Central memory CD8-positive, alpha-beta T cell (primary cell): ENCODE measurements at regions not wholly inside any gene's neighbourhood (a gene's known extent, or its start where the extent isn't known, plus 50 kb on each side); places are given as distances from the start of the nearest gene placed in this dataset.
"Not testable (repeated sequence)": the region's sequence is repeated elsewhere in the genome, so short reads cannot be mapped to it uniquely, and the experiment has no call there.

Source experiments
- ATAC-seq: fragments of 150-1000 bp; cut with Tn5 transposase; replicated peaks from 2 replicates; pipeline ENCODE4 v1.10.0; 2022; ENCODE audit warnings: mild to moderate bottlenecking, moderate FRiP score, moderate number of reproducible peaks; ENCODE audit not compliant: poor library complexity, severe bottlenecking; ENCODE audit errors: extremely low read depth
- DNase-seq, 2 donors: peaks; one replicate each; pipeline ENCODE4 v3.0.0; 2021; ENCODE audit warnings: low spot score in 2 of 2
- H3K27ac Mint-ChIP-seq: one replicate; pipeline ENCODE4 v1.8.0; 2022; ENCODE audit warnings: low read depth, mild to moderate bottlenecking, moderate library complexity, mixed read lengths
- H3K27me3 Mint-ChIP-seq: one replicate; pipeline ENCODE4 v1.8.0; 2022; ENCODE audit warnings: mixed read lengths
- H3K36me3 Mint-ChIP-seq: one replicate; pipeline ENCODE4 v1.8.0; 2022; ENCODE audit warnings: mild to moderate bottlenecking, moderate library complexity, mixed read lengths; ENCODE audit not compliant: insufficient read depth
- H3K4me1 Mint-ChIP-seq: one replicate; pipeline ENCODE4 v1.8.0; 2022; ENCODE audit warnings: mixed read lengths
- H3K4me3 Mint-ChIP-seq: one replicate; pipeline ENCODE4 v1.8.0; 2022; ENCODE audit warnings: mild to moderate bottlenecking, moderate library complexity, mixed read lengths
- H3K9me3 Mint-ChIP-seq: one replicate; pipeline ENCODE4 v1.8.0; 2022; ENCODE audit warnings: mixed read lengths

DNA sequence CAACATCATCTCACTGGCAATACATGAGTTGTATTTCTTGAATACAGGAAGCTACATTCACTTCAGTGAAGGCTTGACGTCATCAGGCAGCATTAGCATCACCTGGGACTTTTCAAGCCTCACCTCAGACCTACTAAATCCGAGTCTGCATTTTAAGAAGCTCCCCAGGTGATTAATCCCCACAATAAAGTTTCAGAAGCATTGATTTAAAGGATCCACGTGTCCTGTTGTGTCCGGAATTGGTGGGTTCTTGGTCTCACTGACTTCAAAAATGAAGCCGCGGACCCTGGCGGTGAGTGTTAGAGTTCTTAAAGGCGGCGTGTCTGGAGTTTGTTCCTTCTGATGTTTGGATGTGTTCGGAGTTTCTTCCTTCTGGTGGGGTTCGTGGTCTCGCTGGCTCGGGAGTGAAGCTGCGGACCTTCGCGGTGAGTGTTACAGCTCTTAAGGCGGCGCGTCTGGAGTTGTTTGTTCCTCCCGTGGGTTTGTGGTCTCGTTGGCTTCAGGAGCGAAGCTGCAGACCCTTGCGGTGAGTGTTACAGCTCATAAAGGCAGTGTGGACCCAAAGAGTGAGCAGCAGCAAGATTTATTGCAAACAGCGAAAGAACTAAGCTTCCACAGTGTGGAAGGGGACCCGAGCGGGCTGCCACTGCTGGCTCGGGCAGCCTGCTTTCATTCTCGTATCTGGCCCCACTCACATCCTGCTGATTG is 121.3 kb upstream of the ANKH start:
- peaks cover 11% of the 10 kb centered on the region for H3K4me1 Mint-ChIP-seq
- not testable (repeated sequence) for H3K9me3 Mint-ChIP-seq, H3K27me3 Mint-ChIP-seq
- peak overlapping the region; percentile 93 for H3K4me3 Mint-ChIP-seq
- DNase-seq (peak; percentile 23 to 67), ATAC-seq (peak; percentile 100)
- H3K36me3 Mint-ChIP-seq: peaks cover 10% of the 10 kb centered on the region
- H3K27ac Mint-ChIP-seq: peak overlapping the region; percentile 94

GRCh38 chr5:14988223-14988622 is 116.6 kb upstream of the ANKH start:
- H3K4me1 Mint-ChIP-seq: peaks cover 24% of the 10 kb centered on the region
- no peak for DNase-seq
- H3K36me3 Mint-ChIP-seq: peaks cover 6% of the 10 kb centered on the region
- no peaks in the 10 kb centered on the region for H3K27me3 Mint-ChIP-seq
- no peaks in the 10 kb centered on the region for H3K9me3 Mint-ChIP-seq
- ATAC-seq: no peak
- H3K4me3 Mint-ChIP-seq: no peak overlapping the region
- H3K27ac Mint-ChIP-seq: no peak overlapping the region

DNA sequence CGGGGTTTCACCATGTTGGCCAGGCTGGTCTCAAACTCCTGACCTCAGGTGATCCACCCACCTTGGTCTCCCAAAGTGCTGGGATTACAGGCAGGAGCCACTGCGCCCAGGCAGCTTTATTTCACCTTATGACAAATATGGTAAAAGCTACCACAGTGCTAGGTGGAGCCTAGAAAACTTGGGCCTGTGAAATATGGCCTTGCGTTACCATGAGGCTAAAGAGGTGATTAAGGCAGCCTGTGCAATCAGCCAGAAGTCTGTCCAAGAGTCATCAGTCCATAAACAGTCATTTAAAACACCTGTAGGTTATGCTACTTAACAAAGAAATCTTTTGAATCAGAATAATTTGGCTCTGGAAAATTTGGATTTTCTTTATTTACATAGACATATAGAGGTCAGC is 114.8 kb upstream of the ANKH start:
- ATAC-seq (no peak), DNase-seq (no peak)
- Mint-ChIP-seq H3K4me1 (peaks cover 17% of the 10 kb centered on the region), H3K27me3 (no peaks in the 10 kb centered on the region), H3K27ac (no peak overlapping the region), H3K9me3 (no peaks in the 10 kb centered on the region), H3K4me3 (no peak overlapping the region), H3K36me3 (no peaks in the 10 kb centered on the region)

- DNase-seq (no peak), ATAC-seq (peak; percentile 72)
- H3K36me3 Mint-ChIP-seq: no peaks in the 10 kb centered on the region
- no peaks in the 10 kb centered on the region for H3K9me3 Mint-ChIP-seq
- no peaks in the 10 kb centered on the region for H3K27me3 Mint-ChIP-seq
- peaks cover 17% of the 10 kb centered on the region for H3K4me1 Mint-ChIP-seq
- H3K4me3 Mint-ChIP-seq: no peak overlapping the region
- H3K27ac Mint-ChIP-seq: no peak overlapping the region
Measured at GRCh38 chr5:14983666-14984441, 112.3 kb upstream of the ANKH start.

DNA sequence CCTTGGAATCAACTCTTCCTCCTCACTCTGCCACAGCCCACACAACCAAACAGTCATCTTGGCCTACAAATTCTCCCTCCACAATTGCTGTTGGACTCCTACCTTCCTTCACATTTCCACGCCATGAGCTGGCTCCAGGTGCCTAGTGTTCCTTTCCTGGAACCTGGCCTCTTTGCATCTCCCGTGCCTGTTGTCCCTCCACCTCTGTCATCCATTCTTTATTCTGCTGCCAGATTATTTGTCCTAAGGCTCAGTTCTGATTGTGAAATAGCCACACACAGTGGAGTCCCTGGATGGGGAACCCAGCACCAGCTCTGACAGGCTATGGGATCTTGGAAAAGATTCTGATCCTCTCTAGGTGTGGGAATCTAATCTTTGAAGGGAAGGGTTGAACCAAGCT is 109.1 kb upstream of the ANKH start:
- ATAC-seq: no peak
- Mint-ChIP-seq H3K4me1 (peaks cover 17% of the 10 kb centered on the region), H3K36me3 (peaks cover 2% of the 10 kb centered on the region), H3K27me3 (no peaks in the 10 kb centered on the region), H3K4me3 (no peak overlapping the region), H3K9me3 (no peaks in the 10 kb centered on the region), H3K27ac (no peak overlapping the region)
- no peak for DNase-seq

- Mint-ChIP-seq H3K36me3 (peaks cover 2% of the 10 kb centered on the region), H3K4me3 (no peak overlapping the region), H3K4me1 (no peaks in the 10 kb centered on the region), H3K27ac (no peak overlapping the region), H3K27me3 (no peaks in the 10 kb centered on the region), H3K9me3 (no peaks in the 10 kb centered on the region)
- DNase-seq: no peak
- ATAC-seq: no peak
Measured at GRCh38 chr5:14977058-14977685, 105.6 kb upstream of the ANKH start.

- Mint-ChIP-seq H3K36me3 (peaks cover 2% of the 10 kb centered on the region), H3K4me1 (no peaks in the 10 kb centered on the region), H3K9me3 (no peaks in the 10 kb centered on the region), H3K4me3 (no peak overlapping the region), H3K27ac (no peak overlapping the region), H3K27me3 (no peaks in the 10 kb centered on the region)
- ATAC-seq (no peak), DNase-seq (no peak)
Measured at GRCh38 chr5:14976486-14976885, 104.9 kb upstream of the ANKH start.

DNA sequence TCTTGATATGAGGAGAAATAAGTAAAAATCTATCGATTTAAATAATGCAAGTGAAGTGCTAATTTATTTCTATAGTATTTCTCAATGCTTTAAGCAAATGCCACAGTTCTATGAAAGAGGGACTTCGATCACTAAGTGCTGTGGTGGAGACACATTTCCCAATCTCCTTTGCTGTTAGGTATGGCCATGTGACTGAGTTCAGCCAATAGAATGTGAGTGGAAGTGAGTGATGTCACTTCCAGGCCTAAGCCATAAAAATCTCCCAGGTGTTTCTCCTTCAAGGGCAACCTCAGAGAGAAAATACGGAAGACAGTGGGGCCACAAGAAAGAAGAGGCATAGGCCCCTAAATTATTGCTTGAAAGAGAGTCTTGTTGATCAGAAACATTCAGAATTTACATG is 100.3 kb upstream of the ANKH start:
- Mint-ChIP-seq H3K9me3 (no peaks in the 10 kb centered on the region), H3K4me1 (no peaks in the 10 kb centered on the region), H3K4me3 (no peak overlapping the region), H3K27ac (no peak overlapping the region), H3K36me3 (no peaks in the 10 kb centered on the region), H3K27me3 (peaks cover 18% of the 10 kb centered on the region)
- ATAC-seq (no peak), DNase-seq (no peak)

DNA sequence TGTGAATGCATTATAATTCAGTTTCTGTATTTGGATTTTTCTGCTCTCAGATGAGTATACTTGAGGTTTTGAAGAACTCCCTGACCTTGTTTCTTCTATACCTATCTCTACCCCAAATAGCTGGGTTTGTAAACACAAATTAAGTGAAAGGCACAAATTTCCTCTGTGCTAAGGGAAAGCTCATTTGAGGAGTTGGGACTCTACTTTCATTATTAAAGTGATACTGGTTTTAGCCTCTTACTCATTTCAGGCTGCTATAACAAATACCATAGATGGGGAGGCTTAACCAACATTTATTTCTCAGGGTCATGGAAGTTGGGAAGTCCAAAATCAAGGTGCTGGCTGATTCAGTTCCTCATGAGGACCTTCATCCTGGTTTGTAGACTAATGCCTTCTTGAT is 97.2 kb upstream of the ANKH start:
- H3K4me3 Mint-ChIP-seq: no peak overlapping the region
- peaks cover 18% of the 10 kb centered on the region for H3K27me3 Mint-ChIP-seq
- no peaks in the 10 kb centered on the region for H3K36me3 Mint-ChIP-seq
- H3K27ac Mint-ChIP-seq: no peak overlapping the region
- no peak for ATAC-seq
- no peaks in the 10 kb centered on the region for H3K4me1 Mint-ChIP-seq
- no peaks in the 10 kb centered on the region for H3K9me3 Mint-ChIP-seq
- DNase-seq: no peak

DNA sequence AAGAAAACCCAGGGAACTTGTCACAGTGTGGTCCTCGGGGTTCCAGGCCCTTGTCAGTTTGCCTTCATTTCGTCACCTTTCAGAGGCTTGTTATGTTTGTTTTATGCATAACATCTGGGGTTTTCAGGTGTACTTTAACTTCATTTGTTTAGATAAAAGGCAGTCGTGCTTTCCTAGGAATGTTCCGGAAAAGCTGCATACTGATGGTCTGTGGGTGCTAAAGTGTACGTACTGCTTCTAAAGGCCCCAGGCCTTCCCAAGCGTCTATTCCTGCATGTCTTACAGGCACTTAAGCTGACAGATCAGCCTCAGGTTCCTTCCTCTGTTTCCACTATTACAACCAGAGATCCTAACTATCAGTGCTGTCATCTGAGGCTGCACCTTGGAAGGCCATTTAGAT is 95.6 kb upstream of the ANKH start:
- DNase-seq: no peak
- no peak overlapping the region for H3K4me3 Mint-ChIP-seq
- no peaks in the 10 kb centered on the region for H3K36me3 Mint-ChIP-seq
- H3K4me1 Mint-ChIP-seq: no peaks in the 10 kb centered on the region
- peaks cover 18% of the 10 kb centered on the region for H3K27me3 Mint-ChIP-seq
- H3K9me3 Mint-ChIP-seq: no peaks in the 10 kb centered on the region
- no peak for ATAC-seq
- H3K27ac Mint-ChIP-seq: no peak overlapping the region

DNA sequence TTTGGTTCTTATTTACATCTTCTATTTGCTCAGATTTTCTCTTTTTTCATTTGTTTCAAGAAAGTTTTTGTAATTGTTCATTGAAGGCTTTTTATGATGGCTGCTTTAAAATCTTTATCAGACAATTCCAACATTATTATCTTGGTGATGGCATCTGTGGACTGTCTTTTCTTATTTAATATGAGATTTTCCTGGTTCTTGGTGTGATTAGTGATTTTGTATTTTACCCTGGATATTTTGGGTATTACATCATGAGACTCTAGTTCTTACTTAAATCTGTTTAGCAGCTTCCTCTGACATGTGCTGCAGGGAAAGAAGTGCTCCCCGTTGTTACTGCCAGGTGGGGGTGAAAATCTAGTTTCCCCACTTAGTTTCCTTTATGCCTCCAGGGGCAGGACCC is 94.2 kb upstream of the ANKH start:
- H3K9me3 Mint-ChIP-seq: no peaks in the 10 kb centered on the region
- peaks cover 18% of the 10 kb centered on the region for H3K27me3 Mint-ChIP-seq
- ATAC-seq (no peak), DNase-seq (no peak)
- H3K4me1 Mint-ChIP-seq: no peaks in the 10 kb centered on the region
- H3K36me3 Mint-ChIP-seq: no peaks in the 10 kb centered on the region
- H3K27ac Mint-ChIP-seq: no peak overlapping the region
- H3K4me3 Mint-ChIP-seq: no peak overlapping the region

DNA sequence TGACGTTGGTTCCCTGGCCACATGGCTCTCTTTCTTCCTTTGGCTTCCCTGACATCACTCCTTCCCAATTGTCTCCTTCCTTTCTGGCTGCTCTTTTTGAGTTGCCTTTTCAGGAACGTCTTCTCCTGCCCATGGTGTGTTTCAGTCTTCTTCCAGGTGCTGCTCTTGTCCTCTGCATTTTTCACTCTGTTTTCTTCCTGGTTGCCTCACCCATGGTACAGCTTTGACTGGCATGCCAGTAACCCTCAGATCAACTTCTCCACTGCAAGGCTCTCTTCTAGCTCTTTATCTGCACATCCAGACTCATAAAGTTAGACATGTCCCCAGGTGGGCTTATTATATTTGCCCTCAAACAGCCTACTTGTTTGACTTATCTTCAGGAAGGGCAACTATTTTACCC is 91.0 kb upstream of the ANKH start:
- Mint-ChIP-seq H3K36me3 (no peaks in the 10 kb centered on the region), H3K9me3 (no peaks in the 10 kb centered on the region), H3K4me1 (no peaks in the 10 kb centered on the region), H3K27ac (no peak overlapping the region), H3K4me3 (no peak overlapping the region), H3K27me3 (peaks cover 6% of the 10 kb centered on the region)
- no peak for ATAC-seq
- no peak for DNase-seq

DNA sequence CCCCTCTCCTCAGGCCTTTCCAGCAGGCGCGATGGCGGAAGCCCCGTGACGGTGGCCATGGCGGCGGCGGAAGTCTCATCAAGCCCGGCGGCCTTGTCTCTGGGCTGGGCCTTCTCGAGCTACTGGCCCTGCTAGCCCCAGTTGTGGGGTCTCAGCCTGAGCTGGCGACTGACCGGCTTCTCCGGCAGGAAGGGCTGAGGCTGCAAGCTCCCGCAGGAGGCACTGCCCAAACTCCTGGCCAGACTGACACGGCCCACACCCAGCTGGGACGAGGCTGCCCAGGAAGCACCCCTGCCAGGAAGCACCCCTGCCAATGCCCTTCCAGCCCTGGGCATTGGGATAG is 88.5 kb upstream of the ANKH start:
- H3K4me3 Mint-ChIP-seq: no peak overlapping the region
- no peak overlapping the region for H3K27ac Mint-ChIP-seq
- no peaks in the 10 kb centered on the region for H3K9me3 Mint-ChIP-seq
- DNase-seq: no peak
- no peaks in the 10 kb centered on the region for H3K27me3 Mint-ChIP-seq
- ATAC-seq: no peak
- no peaks in the 10 kb centered on the region for H3K36me3 Mint-ChIP-seq
- H3K4me1 Mint-ChIP-seq: no peaks in the 10 kb centered on the region
